Panc1 (cell line): ENCODE measurements at regions not wholly inside any gene's neighbourhood (a gene's known extent, or its start where the extent isn't known, plus 50 kb on each side); places are given as distances from the start of the nearest gene placed in this dataset.

ENCODE experiments used
- ATAC-seq: fragments of 200-7000 bp; cut with Tn5 transposase; 2 replicates; pipeline ENCODE4 v1.9.1; 2020; ENCODE audit warnings: mild to moderate bottlenecking, moderate library complexity
- BruUV-seq: library from RNA; stranded (reverse); fragments of 400-500 nt; replicated peaks from 2 replicates; lab custom pipeline; 2021; lab: Mats Ljungman, UMichigan
- CTCF ChIA-PET: fragments of 300-600 bp; sonication (Branson Sonifier 250); formaldehyde crosslinking; loops from one replicate; lab custom pipeline; 2022; ENCODE audit warnings: antibody characterized with exemption; lab: Charles Lee
- POLR2A ChIA-PET: fragments of 300-600 bp; sonication (Branson Sonifier 250); formaldehyde crosslinking; loops from one replicate; lab custom pipeline; 2022; ENCODE audit warnings: antibody characterized with exemption; lab: Charles Lee
- DNase-seq: peaks from one replicate; pipeline ENCODE4 v3.0.0-alpha.2; 2010; ENCODE audit warnings: low read depth, low spot score
- H3K27ac ChIP-seq: 2 replicates; pipeline ENCODE4 v1.5.1; 2011; ENCODE audit warnings: mild to moderate bottlenecking, low read length, inconsistent platforms
- H3K27me3 ChIP-seq: fragments of 200-500 bp; sonication (Bioruptor generic); 2 replicates; pipeline ENCODE4 v1.6.0; 2014; ENCODE audit warnings: low read length, inconsistent platforms; ENCODE audit not compliant: control insufficient read depth, insufficient read depth
- H3K36me3 ChIP-seq: fragments of 200-500 bp; sonication (Bioruptor generic); 2 replicates; pipeline ENCODE4 v1.5.1; 2014; ENCODE audit warnings: inconsistent platforms, mild to moderate bottlenecking, low read length, moderate library complexity; ENCODE audit not compliant: control insufficient read depth, insufficient read depth
- H3K4me1 ChIP-seq: 2 replicates; pipeline ENCODE4 v1.5.1; 2011; ENCODE audit warnings: inconsistent platforms, mild to moderate bottlenecking, low read length, moderate library complexity; ENCODE audit not compliant: control insufficient read depth, insufficient read depth
- H3K4me3 ChIP-seq, 2 experiments: 2 replicates each; pipeline ENCODE4 v1.5.1; 2011 to 2012; ENCODE audit warnings: low read depth in 2 of 2, low read length in 2 of 2, mild to moderate bottlenecking in 2 of 2, inconsistent platforms in 1 of 2, moderate library complexity in 1 of 2
- H3K9me3 ChIP-seq: fragments of 200-500 bp; sonication (Bioruptor generic); 2 replicates; pipeline ENCODE4 v1.5.1; 2014; ENCODE audit warnings: low read depth, mild to moderate bottlenecking, inconsistent platforms, low read length, moderate library complexity; ENCODE audit not compliant: control insufficient read depth, insufficient read depth
- CTCF ChIP-seq: fragments of 450-650 bp; IDR thresholded peaks from 2 replicates; pipeline ENCODE4 v1.5.1; 2017; ENCODE audit warnings: mild to moderate bottlenecking
- POLR2AphosphoS5 ChIP-seq: IDR thresholded peaks from 2 replicates; pipeline ENCODE4 v1.6.1; 2012; ENCODE audit warnings: mild to moderate bottlenecking, low read depth, low read length, moderate library complexity
- REST ChIP-seq, 2 experiments: IDR thresholded peaks; 2 replicates each; pipeline ENCODE4 v1.6.1; 2011 to 2012; ENCODE audit warnings: low read depth in 2 of 2, control low read depth in 1 of 2, low read length in 1 of 2, mild to moderate bottlenecking in 1 of 2, moderate library complexity in 1 of 2; ENCODE audit not compliant: insufficient read depth in 1 of 2
- SIN3A ChIP-seq: IDR thresholded peaks from 2 replicates; pipeline ENCODE4 v1.6.1; 2012; ENCODE audit warnings: low read depth, mild to moderate bottlenecking, low read length, moderate library complexity, borderline replicate concordance; ENCODE audit not compliant: insufficient read depth
- TCF7L2 ChIP-seq: IDR thresholded peaks from 2 replicates; pipeline ENCODE4 v1.6.1; 2011; ENCODE audit warnings: mild to moderate bottlenecking, low read depth, low read length, inconsistent platforms
- in situ Hi-C: cut with HindIII; loops from 2 replicates; pipeline ENCODE4 v1.10.0; 2016; ENCODE audit warnings: low sequenced_read_pairs, low pct_unique_long_range_greater_than_20kb
- intact Hi-C: fragments of 100-400 bp; cut with micrococcal nuclease; formaldehyde crosslinking; loops from one replicate; pipeline ENCODE4 v1.10.0; 2022; ENCODE audit not compliant: unreplicated experiment

DNA sequence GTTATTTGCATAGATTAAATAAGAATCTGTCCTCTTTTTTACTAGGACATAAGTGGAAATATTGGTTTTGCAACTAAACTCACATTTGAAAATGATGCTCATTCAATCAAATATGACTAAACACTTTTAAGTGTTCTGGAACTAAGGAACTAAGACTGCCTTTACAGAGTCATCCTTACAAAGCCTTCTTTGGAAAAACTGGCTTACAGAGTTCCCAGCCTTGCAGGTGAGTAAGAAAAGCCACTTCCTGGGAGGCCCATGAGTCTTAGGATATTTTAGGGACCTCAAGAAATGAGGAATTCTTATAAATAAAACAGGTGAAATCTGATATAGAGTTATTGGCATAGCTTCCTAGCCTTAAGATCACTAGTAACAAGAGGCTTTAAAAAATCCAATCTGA, 135.5 kb downstream of the ALOX5 start:
- ATAC-seq (no peak), DNase-seq (no peak)
- Histone ChIP-seq H3K27me3 (no peaks in the 10 kb centered on the region), H3K36me3 (no peaks in the 10 kb centered on the region), H3K4me3 (no peak overlapping the region), H3K4me1 (peaks cover 43% of the 10 kb centered on the region), H3K9me3 (no peaks in the 10 kb centered on the region), H3K27ac (peak overlapping the region; percentile 56; the same call in 1 of the 2 replicates)
- ChIA-PET CTCF (no interaction called here), POLR2A (no interaction called here)
- intact Hi-C loops: no loop called here
- BruUV-seq: no TSS peak
- TF ChIP-seq CTCF (no peak), TCF7L2 (no peak), SIN3A (no peak), REST (IDR thresholded peaks at IDR 0.05; ENCODE audit: insufficient read depth in 1 of 2, low read depth in 2 of 2, low read length in 1 of 2) (no peak), POLR2AphosphoS5 (no peak)
- in situ Hi-C loops: no loop called here

- BruUV-seq: no TSS peak
- peaks cover 45% of the 10 kb centered on the region for H3K4me1 ChIP-seq
- ChIA-PET POLR2A (no interaction called here), CTCF (no interaction called here)
- in situ Hi-C loops (no loop called here), intact Hi-C loops (no loop called here)
- no peaks in the 10 kb centered on the region for H3K27me3 ChIP-seq
- ATAC-seq: no peak
- H3K4me3 ChIP-seq: no peak overlapping the region
- H3K9me3 ChIP-seq: no peaks in the 10 kb centered on the region
- H3K36me3 ChIP-seq: no peaks in the 10 kb centered on the region
- peak overlapping the region; percentile 46; the same call in 1 of the 2 replicates for H3K27ac ChIP-seq
- DNase-seq: no peak
- TF ChIP-seq POLR2AphosphoS5 (no peak), CTCF (no peak), TCF7L2 (no peak), REST (IDR thresholded peaks at IDR 0.05; ENCODE audit: insufficient read depth in 1 of 2, low read depth in 2 of 2, low read length in 1 of 2) (no peak), SIN3A (no peak)
Measured at GRCh38 chr10:45505311-45505710, 131.3 kb downstream of the ALOX5 start.
